ENCODE measurements at regions not wholly inside any gene's neighbourhood (a gene's known extent, or its start where the extent isn't known, plus 50 kb on each side); places are given as distances from the start of the nearest gene placed in this dataset.

DNA sequence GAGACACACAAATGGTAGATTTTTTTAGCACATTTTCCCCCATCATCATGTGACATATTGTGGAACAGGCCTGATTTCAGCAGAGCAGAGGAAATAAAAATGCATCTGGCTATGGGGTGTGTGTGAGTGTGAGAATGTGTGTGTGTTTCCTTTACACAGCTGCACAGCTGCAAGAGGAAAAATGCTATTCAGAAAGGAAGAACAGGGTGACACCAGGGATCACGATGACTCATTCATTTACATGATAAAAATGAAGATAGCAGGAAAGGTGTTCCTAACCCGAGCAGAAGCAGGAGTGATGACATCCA is 469.5 kb upstream of the TSHZ3 start:
- CTCF ChIA-PET = interaction anchor here (0.7 kb wide), 1 partner anchor 540 kb away, joined by 5 read pairs; no protein-coding TSS in a partner anchor
- POLR2A ChIA-PET (ENCODE audit: low non-redundant PET) = no interaction called here
- TF ChIP-seq, protein P1, sequence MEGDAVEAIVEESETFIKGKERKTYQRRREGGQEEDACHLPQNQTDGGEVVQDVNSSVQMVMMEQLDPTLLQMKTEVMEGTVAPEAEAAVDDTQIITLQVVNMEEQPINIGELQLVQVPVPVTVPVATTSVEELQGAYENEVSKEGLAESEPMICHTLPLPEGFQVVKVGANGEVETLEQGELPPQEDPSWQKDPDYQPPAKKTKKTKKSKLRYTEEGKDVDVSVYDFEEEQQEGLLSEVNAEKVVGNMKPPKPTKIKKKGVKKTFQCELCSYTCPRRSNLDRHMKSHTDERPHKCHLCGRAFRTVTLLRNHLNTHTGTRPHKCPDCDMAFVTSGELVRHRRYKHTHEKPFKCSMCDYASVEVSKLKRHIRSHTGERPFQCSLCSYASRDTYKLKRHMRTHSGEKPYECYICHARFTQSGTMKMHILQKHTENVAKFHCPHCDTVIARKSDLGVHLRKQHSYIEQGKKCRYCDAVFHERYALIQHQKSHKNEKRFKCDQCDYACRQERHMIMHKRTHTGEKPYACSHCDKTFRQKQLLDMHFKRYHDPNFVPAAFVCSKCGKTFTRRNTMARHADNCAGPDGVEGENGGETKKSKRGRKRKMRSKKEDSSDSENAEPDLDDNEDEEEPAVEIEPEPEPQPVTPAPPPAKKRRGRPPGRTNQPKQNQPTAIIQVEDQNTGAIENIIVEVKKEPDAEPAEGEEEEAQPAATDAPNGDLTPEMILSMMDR (conservative IDR thresholded peaks at IDR 0.05; ENCODE audit: low read depth) = no peak

DNA sequence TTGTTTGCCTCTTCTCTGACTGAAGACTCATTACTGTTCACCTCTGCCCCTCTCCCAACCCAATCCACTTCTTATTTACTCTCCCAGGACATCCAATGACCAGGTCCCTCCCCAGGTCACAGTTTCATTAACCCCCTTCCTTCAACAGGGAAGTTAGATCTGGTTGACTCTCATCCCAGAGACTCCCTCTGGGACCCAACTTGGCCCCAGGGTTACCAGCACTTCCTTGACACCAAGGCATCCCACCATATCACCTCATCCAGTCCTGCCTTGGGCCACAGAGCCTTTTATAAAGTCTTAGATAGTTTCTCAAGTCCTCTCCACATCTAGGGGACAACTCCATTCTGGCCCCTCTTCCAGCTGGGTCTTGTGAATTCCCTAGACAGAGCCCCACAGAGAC is 470.6 kb upstream of the TSHZ3 start:
- ChIA-PET POLR2A (ENCODE audit: low non-redundant PET) (no interaction called here), CTCF (no interaction called here)
- TF ChIP-seq, protein P1 (conservative IDR thresholded peaks at IDR 0.05; ENCODE audit: low read depth) = no peak

More for the DNA sequence above, 469.5 kb upstream of the TSHZ3 start:
- H3K27ac ChIP-seq = no peak overlapping the region
- no peak for DNase-seq (ENCODE audit: low spot score)

DNA sequence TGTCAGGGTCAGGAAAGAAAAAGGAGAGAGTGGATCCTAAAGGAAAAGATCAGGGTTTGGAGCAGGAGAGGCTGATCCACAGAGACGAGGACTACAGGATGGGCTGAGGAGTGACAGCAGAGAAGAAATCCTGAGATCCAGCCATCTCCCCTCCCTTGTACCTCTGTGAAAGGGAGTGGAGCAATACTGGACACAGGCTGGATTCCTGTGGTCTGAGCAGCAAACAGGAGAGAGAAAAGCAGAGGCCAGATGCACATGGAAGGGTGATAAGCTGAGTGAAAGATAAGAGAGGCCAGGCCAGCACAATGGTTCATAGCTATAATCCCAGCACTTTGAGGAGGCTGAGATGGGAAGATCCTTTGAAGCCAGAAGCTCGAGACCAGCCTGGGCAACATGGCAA is 472.1 kb upstream of the TSHZ3 start:
- POLR2A ChIA-PET (ENCODE audit: low non-redundant PET) = no interaction called here
- DNase-seq (ENCODE audit: low spot score) = no peak
- no peak overlapping the region for H3K27ac ChIP-seq
- CTCF ChIA-PET = no interaction called here
- TF ChIP-seq, protein P1 (conservative IDR thresholded peaks at IDR 0.05; ENCODE audit: low read depth) = no peak

More for the DNA sequence above, 470.6 kb upstream of the TSHZ3 start:
- DNase-seq (ENCODE audit: low spot score) = no peak
- no peak overlapping the region for H3K27ac ChIP-seq

DNA sequence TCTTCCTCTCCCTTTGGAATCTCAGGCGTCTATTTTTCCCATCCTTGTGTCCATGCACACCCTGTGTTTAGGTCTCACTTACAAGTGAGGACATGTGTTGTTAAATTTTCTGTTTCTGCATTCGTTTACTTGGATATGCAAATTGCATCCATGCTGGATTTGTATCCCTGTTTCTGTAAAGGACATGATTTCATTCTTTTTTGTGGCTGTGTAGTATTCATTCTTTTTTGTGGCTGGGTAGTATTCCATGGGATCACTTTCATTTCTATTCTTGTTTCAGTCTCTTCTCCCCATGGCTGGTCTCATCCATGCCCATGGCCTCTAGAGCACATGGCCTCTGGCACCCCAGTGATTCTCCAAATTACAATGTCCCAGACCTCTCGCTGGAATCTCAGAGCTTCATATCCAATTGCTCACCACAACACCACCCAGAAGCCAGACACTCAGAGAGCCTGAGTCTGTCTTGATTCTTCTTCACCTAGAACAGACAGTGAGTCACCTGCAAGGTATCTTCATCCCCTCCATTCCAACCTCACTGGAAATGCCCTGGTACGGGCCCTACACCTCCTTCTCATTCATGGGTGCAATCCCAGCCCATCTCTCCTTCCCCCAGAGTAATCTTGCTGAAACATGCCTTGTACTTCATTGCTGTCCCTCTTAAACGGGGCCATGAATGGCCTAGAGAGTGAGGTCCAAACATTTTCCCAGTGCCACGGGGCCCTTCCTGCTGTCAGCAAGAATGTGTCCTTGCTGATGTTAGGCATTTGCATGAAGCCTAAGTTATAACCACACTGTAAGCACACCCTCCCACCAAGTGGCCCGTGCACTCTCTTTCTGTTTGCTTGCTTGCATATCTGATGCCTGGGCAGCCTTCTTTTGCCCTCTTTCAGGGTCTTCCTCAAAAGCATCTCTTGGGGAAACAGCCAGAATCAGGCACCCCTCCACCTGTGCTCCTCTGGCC is 476.2 kb upstream of the TSHZ3 start:
- DNase-seq (ENCODE audit: low spot score) = no peak
- TF ChIP-seq, protein P1 (conservative IDR thresholded peaks at IDR 0.05; ENCODE audit: low read depth) = no peak
- POLR2A ChIA-PET (ENCODE audit: low non-redundant PET) = no interaction called here
- H3K27ac ChIP-seq = no peak overlapping the region
- CTCF ChIA-PET = no interaction called here

DNA sequence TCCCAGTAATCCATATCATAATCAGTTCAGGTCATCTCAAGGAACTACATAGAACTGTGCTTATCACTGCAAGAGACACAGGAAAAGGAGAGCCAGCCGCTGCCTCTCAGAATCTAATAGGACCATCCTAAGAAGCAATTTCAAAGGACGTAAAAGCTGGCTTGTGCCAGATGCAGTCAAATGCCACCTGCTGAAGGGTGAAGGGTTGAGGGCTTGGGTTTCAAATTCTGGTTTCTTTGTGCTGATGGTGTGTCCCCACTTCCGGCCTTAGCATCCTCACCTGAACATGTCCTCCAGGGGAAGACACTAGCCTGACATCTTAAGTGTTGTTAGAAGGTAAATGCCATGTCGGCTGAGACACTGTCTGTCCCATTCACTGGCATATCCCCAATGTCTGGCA is 477.1 kb upstream of the TSHZ3 start:
- DNase-seq (ENCODE audit: low spot score) = no peak
- POLR2A ChIA-PET (ENCODE audit: low non-redundant PET) = no interaction called here
- TF ChIP-seq, protein P1 (conservative IDR thresholded peaks at IDR 0.05; ENCODE audit: low read depth) = no peak
- CTCF ChIA-PET = no interaction called here
- no peak overlapping the region for H3K27ac ChIP-seq

DNA sequence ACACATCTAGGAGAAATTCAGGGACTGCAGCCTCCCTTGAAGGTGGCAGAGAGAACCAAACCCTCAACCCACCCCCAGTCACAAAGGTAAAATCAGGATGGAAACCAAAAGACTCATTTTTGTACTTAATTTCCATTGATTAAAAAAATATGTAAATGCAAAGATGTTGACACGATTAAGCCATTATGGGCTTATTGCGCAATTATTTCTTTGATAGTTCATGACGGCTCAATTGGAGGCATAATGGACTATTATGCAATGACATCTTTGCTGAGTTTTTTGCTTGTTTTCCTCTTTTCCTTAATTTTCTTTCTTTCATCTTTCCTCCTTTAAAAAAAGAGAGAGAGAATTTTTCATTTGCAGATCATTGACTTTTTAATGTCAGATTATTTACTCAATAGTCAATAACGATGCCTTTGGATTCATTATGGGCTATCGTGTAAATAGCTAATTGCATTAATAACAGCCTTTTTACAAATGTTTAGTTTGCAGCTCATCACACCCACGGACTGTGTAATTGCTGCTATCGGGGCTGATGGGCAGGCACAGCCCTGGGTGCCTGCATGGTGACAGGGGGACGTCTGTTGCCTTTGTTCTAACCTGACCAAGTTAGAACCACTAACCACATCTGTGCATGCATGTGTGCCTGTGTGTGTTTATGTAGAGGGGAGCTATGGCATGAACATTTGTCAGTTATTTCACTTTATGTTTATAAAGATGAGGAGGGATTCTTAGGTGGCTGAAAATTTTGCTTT is 482.4 kb upstream of the TSHZ3 start:
- CTCF ChIA-PET = no interaction called here
- no peak for DNase-seq (ENCODE audit: low spot score)
- POLR2A ChIA-PET (ENCODE audit: low non-redundant PET) = no interaction called here

More for the DNA sequence above, 482.4 kb upstream of the TSHZ3 start:
- TF ChIP-seq, protein P1 (conservative IDR thresholded peaks at IDR 0.05; ENCODE audit: low read depth) = no peak
- H3K27ac ChIP-seq = no peak overlapping the region
